Effector memory CD8-positive, alpha-beta T cell (primary cell): ENCODE measurements at regions not wholly inside any gene's neighbourhood (a gene's known extent, or its start where the extent isn't known, plus 50 kb on each side); places are given as distances from the start of the nearest gene placed in this dataset.

ENCODE experiments used
- ATAC-seq: fragments of 150-1000 bp; cut with Tn5 transposase; replicated peaks from 2 replicates; pipeline ENCODE4 v1.10.0; 2021; ENCODE audit warnings: mild to moderate bottlenecking, moderate library complexity
- DNase-seq, 3 experiments: peaks; one replicate each; pipeline ENCODE4 v3.0.0; 2021
- H3K27ac Mint-ChIP-seq, 2 donors: one replicate each; pipeline ENCODE4 v1.8.0; 2022; ENCODE audit warnings: mild to moderate bottlenecking in 2 of 2, mixed read lengths in 2 of 2, moderate library complexity in 2 of 2
- H3K27me3 Mint-ChIP-seq, 2 donors: one replicate each; pipeline ENCODE4 v1.8.0; 2022; ENCODE audit warnings: mixed read lengths in 2 of 2
- H3K36me3 Mint-ChIP-seq: one replicate; pipeline ENCODE4 v1.8.0; 2022; ENCODE audit warnings: mild to moderate bottlenecking, moderate library complexity, mixed read lengths; ENCODE audit not compliant: insufficient read depth
- H3K4me1 Mint-ChIP-seq, 2 donors: one replicate each; pipeline ENCODE4 v1.8.0; 2022; ENCODE audit warnings: low read depth in 2 of 2, mixed read lengths in 2 of 2
- H3K4me3 Mint-ChIP-seq, 2 donors: one replicate each; pipeline ENCODE4 v1.8.0; 2022; ENCODE audit warnings: mild to moderate bottlenecking in 2 of 2, mixed read lengths in 2 of 2, moderate library complexity in 2 of 2
- H3K9me3 Mint-ChIP-seq, 2 donors: one replicate each; pipeline ENCODE4 v1.8.0; 2022; ENCODE audit warnings: mixed read lengths in 2 of 2

DNA sequence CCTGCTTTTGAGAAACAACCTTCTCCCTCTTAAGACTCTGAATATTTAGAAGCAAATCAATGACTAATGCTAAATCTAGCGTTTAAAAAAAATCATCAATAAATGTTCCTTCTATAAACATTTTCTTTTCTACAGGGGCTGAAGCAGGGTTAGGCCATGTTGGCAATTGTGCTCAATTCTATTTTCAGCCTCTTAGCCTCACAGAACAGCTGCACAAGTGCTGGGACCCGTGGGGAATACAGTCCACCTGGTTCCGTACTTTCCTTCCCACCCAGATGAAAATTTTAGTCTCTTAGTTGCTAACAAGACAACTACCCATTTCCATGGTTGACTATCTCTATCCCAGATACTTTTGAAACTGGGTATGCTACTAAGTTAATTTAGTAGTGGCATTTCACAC lies 138.6 kb downstream of the RPS12 start:
- no peak for DNase-seq
- H3K4me1 Mint-ChIP-seq = no peaks in the 10 kb centered on the region

DNA sequence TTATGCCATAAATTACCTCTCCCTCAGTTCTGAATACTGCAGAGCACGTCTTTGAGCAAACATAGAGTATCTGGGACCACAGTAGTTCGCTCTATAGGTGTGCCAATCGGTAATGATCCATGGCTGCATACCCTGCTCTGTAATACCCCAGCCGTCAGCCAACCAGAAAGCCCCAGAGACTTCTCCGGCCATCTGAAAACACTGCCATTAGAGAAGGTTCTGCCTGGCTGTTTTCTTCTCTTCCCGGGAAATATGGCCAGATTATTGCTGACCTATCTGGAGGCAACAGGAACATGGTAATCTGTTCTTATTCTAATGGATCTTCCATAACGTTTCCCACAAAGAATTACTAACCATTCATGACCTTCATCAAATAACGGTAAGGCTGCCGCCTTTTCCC lies 139.9 kb downstream of the RPS12 start:
- Mint-ChIP-seq H3K27ac (no peak overlapping the region), H3K36me3 (no peaks in the 10 kb centered on the region), H3K4me3 (no peak overlapping the region), H3K27me3 (peaks cover 26 to 28% of the 10 kb centered on the region in 2 donors), H3K4me1 (no peaks in the 10 kb centered on the region), H3K9me3 (no peaks in the 10 kb centered on the region)
- DNase-seq = no peak
- no peak for ATAC-seq

More for the DNA sequence above, 138.6 kb downstream of the RPS12 start:
- no peak overlapping the region for H3K27ac Mint-ChIP-seq
- H3K9me3 Mint-ChIP-seq = no peaks in the 10 kb centered on the region
- H3K36me3 Mint-ChIP-seq = no peaks in the 10 kb centered on the region
- peaks cover 26 to 27% of the 10 kb centered on the region in 2 donors for H3K27me3 Mint-ChIP-seq
- ATAC-seq = no peak
- H3K4me3 Mint-ChIP-seq = no peak overlapping the region

DNA sequence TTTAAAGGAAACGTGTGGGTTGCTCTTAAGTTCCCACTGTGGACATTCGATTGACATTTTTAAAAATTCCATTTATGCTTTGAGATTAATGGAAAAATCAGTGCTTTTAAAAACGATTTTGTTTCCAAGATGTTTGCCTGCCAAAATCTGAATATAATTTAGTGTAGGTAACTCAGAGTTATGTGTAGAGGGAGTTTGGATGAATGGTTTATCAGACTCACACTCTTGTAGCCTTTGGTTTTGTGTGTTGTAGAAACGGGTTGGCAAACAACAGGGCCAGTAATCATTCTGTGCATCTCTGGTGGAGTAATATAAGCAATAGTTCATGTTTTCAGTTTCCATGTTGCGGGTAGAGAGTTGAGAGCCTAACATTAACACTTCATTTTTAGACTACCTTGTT lies 140.6 kb downstream of the RPS12 start:
- Mint-ChIP-seq H3K4me1 (no peaks in the 10 kb centered on the region), H3K36me3 (no peaks in the 10 kb centered on the region), H3K9me3 (no peaks in the 10 kb centered on the region), H3K4me3 (no peak overlapping the region), H3K27ac (no peak overlapping the region), H3K27me3 (peaks cover 26 to 27% of the 10 kb centered on the region in 2 donors)
- DNase-seq = no peak
- ATAC-seq = no peak

DNA sequence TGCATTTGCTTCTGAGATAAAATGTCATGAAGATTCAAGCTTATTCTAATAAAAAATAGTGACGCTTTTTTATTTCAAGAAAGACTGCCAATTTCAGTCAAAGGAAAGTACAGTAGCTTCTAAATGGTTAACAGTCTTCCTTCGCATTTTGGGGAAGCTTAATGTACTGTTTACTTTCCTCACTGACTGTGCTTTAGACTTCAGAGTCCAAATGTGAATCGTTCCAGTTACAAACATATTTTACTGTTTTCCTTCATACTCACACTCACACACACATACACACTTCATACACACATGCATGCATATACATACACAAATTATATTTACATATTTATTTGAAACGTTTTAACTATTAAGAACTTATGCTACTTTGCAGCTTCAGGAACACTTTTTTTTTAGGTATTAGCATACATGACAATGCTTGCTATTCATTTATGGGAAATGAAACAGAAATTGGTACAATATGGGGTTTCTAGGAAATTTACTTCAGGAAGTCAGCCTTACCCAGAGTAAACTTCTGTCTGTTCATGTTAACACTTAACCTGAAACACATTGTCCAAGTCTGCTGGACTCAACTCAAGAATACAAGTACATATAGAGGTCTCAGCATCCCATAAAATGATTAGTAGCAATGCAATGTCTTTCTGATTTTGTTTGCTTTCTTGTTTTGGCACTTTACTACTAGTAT lies 145.4 kb downstream of the RPS12 start:
- H3K27me3 Mint-ChIP-seq = peaks cover 41 to 42% of the 10 kb centered on the region in 2 donors
- no peaks in the 10 kb centered on the region for H3K9me3 Mint-ChIP-seq
- no peak for DNase-seq
- H3K36me3 Mint-ChIP-seq = no peaks in the 10 kb centered on the region
- no peak overlapping the region for H3K27ac Mint-ChIP-seq
- no peak overlapping the region for H3K4me3 Mint-ChIP-seq
- no peak for ATAC-seq
- H3K4me1 Mint-ChIP-seq = no peaks in the 10 kb centered on the region

DNA sequence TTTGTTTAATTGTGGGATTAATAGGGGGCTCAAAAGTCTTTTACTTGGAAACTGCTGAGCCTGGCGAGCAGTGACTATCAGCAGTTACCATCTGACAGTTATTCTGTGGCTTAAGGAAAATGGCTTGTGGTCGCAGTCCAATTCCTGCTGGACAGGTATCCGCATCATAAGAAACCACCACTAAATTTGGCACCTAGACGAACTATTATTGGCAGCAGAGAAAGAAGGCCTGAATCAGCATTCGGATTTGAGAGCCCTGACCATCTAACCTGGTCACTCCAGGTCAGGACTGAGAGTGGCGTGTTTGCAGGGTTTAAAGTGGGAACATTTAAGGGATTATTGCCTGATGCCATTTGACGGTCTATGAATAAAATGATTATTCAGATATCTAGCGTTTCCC lies 146.4 kb downstream of the RPS12 start:
- no peak overlapping the region for H3K4me3 Mint-ChIP-seq
- H3K9me3 Mint-ChIP-seq = no peaks in the 10 kb centered on the region
- no peaks in the 10 kb centered on the region for H3K4me1 Mint-ChIP-seq
- DNase-seq (no peak), ATAC-seq (no peak)
- no peak overlapping the region for H3K27ac Mint-ChIP-seq
- no peaks in the 10 kb centered on the region for H3K36me3 Mint-ChIP-seq
- H3K27me3 Mint-ChIP-seq = peaks cover 39 to 41% of the 10 kb centered on the region in 2 donors

DNA sequence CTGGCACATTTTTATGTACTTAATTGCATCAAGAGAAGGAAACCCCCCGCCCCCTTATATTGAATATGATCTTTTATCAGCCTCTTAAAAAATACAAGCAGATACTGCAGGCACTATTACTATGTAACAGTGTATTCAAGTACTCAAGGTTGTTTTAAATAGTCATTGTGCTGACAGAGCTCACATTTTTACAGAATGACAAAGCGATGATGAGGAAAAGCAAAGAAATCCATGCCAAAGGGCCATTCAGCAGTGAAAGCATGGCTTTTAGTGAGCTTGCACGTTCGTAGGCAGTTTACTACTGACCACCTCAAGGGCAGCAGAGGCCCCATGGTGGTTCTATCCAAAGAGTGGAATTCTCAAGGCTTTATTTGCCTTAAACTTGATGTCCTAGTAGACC lies 146.8 kb downstream of the RPS12 start:
- H3K27me3 Mint-ChIP-seq = peaks cover 39 to 41% of the 10 kb centered on the region in 2 donors
- DNase-seq (no peak), ATAC-seq (no peak)
- no peak overlapping the region for H3K4me3 Mint-ChIP-seq
- no peaks in the 10 kb centered on the region for H3K9me3 Mint-ChIP-seq
- no peaks in the 10 kb centered on the region for H3K4me1 Mint-ChIP-seq
- no peak overlapping the region for H3K27ac Mint-ChIP-seq
- no peaks in the 10 kb centered on the region for H3K36me3 Mint-ChIP-seq

DNA sequence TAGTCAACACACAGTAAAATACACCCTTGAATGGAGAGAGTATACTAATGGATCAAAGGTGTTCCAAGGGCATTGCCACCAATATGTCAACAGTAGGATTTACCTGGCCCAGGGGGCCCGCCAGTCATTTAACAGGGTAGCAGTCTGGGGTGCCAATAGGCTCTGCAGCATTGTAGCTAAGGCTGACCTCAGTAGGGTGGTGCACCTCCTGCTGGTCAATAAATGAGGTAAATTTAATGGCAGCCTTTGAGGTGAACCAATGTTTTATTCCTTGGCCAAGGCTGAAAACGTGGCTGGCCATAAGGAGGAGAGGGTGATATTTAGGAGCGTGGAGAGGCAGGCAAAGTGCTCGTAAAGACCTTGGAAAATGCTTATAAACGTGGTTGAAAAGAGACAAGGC lies 147.2 kb downstream of the RPS12 start:
- Mint-ChIP-seq H3K27ac (no peak overlapping the region), H3K4me3 (no peak overlapping the region), H3K36me3 (no peaks in the 10 kb centered on the region), H3K9me3 (no peaks in the 10 kb centered on the region), H3K27me3 (peaks cover 36 to 41% of the 10 kb centered on the region in 2 donors), H3K4me1 (no peaks in the 10 kb centered on the region)
- no peak for ATAC-seq
- no peak for DNase-seq

DNA sequence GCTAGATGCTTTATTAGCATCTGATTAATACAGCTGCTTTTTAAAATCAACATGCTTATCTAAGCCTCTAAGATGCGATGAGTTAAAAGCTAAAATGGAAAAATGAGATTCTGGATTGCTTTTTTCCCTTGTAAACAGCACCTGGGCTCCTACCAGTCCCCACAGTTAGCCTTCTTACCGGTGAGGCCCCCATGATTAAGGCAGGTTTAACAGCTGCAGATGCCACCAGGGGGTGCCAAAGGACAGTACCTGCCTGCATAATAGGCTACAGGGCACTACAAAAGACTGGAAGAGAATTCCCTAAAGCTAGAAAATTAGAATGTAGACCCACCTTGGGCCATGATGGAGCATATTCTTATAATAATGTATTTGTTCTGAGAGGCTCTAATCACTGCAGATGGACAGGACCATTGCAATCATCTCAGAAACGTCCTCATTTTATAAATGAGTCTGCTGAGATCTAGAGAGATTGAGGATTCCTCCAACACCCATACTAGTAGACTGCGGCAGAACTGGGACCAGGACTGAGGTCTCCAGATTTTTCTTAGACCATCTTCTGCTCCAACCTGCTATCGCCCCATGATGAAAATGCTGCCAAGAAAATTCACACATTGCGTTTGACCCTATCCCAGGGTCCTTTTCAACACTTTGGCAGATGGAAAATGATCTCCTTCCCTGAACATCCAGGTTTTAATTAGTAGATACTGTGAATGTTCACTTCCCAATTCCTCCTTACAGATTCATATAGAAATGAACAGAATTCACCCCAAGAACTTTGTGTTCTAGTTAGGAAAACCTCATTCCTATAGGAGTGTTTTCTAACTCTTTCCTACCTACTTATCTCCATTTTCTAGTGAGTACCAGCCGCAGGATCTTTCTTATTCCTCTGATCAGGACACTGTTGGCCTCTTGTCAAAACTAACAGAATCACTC lies 148.8 kb downstream of the RPS12 start:
- Mint-ChIP-seq H3K36me3 (no peaks in the 10 kb centered on the region), H3K27me3 (peaks cover 25 to 32% of the 10 kb centered on the region in 2 donors), H3K9me3 (no peaks in the 10 kb centered on the region), H3K4me3 (no peak overlapping the region), H3K4me1 (no peaks in the 10 kb centered on the region), H3K27ac (no peak overlapping the region)
- peak; percentile 14 to 39 (median 21) for DNase-seq
- peak; percentile 57 for ATAC-seq

DNA sequence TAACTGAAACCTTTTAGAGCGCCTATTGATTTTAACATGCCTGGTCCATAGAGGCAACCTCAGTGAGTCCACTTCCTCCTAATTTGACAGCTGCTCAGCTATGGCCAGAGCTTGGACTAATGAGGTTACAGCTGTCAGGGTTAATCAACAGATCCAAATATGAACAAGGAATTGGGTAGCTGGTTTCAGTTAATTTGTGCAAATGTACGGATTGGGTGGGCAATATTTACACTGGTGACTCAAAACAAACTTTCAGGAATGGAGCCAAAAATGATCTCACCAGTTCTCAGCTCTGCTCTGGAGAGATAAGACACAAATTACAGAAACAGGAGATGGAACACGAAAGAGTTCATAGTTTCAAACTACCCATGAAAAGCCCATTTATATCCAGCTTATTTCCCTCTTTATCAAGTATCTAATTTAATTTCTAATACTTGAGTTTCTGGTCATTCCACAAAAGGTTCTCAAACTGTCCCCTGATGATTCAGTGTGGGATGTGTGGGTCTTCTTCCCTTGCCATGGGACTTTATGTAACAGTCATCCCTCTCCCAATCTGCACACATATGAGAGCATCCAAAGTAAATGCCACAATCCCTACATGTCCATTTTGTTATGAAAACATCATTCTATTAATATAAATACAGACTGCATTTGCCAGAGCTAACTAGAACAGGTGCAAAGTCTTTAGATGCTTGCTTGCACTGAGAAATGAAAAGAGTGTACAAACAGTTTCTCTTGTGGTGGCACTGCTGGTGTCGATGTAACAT lies 149.9 kb downstream of the RPS12 start:
- Mint-ChIP-seq H3K27me3 (peaks cover 25 to 34% of the 10 kb centered on the region in 2 donors), H3K4me1 (no peaks in the 10 kb centered on the region), H3K4me3 (no peak overlapping the region), H3K9me3 (no peaks in the 10 kb centered on the region), H3K36me3 (no peaks in the 10 kb centered on the region), H3K27ac (no peak overlapping the region)
- no peak for DNase-seq
- no peak for ATAC-seq

DNA sequence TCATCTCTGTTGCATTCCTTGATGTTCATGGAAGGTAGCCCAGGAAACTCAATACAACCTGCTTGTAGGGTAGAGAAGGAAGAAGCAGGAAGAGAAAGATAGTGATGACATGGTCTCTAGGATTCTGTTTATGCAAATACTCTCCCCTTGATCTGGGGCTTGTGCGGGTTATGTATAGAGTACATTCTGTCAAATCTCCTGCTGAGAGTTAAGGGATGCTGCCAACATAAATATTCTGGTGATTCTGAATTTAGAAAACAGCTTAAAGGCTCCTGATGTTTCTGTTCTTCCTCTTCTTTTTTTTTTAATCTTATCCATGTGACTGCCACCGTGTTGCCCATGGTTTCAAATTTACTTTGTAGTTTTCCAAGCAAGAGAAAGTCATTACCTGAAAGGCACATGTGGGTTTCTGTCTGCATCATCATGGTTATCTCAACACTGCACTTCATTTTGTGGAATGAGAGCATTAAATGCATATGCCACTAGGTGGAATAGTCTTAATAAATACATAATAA lies 150.6 kb downstream of the RPS12 start:
- no peaks in the 10 kb centered on the region for H3K36me3 Mint-ChIP-seq
- DNase-seq (no peak), ATAC-seq (no peak)
- no peak overlapping the region for H3K4me3 Mint-ChIP-seq
- H3K27ac Mint-ChIP-seq = no peak overlapping the region
- no peaks in the 10 kb centered on the region for H3K4me1 Mint-ChIP-seq
- H3K27me3 Mint-ChIP-seq = peaks cover 25 to 35% of the 10 kb centered on the region in 2 donors
- no peaks in the 10 kb centered on the region for H3K9me3 Mint-ChIP-seq

DNA sequence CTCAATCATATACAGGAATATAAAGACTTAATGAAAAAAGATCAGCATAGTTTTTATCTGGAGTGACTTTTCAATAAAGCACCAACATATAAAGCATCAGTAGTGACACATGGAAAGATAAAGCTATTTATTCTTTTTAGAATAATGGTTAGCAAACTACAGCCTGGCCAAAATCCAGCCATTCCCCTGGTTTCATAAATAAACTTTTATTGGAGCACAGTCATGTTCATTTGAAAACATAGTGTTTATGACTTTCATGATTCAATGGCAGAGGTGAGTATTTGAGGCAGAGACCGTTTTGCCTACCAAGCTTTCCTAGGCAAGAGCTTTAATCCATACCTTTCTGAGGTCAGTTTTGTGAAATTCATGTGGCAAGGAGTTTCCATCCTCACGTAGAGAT lies 153.5 kb downstream of the RPS12 start:
- H3K27me3 Mint-ChIP-seq = peaks cover 18 to 31% of the 10 kb centered on the region in 2 donors
- no peak for DNase-seq
- H3K4me1 Mint-ChIP-seq = no peaks in the 10 kb centered on the region
- H3K4me3 Mint-ChIP-seq = no peak overlapping the region
- no peaks in the 10 kb centered on the region for H3K36me3 Mint-ChIP-seq
- no peaks in the 10 kb centered on the region for H3K9me3 Mint-ChIP-seq
- ATAC-seq = no peak
- no peak overlapping the region for H3K27ac Mint-ChIP-seq

DNA sequence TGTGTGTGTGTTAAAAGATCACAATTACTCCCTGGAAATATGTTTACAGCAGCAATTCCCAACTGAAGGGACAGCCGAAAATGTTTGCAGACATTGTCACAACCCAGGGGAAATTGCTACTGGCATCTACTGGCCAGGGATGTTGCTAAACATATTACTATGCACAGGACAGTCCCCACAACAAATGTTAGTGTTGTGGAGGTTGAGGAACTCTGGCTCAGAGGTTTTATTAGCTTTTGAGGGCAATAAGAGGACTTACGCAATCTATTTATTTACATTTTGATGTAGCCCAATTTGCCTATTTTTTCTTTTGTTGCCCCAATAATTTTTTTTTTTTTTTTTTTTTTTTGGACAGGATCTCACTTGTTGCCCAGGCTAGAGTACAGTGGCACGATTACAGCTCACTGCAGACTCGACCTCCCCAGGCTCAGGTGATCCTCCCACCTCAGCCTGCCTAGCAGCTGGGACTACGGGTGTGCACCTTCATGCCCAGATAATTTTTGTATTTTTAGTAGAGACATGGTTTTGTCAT lies 154.1 kb downstream of the RPS12 start:
- Mint-ChIP-seq H3K4me3 (no peak overlapping the region), H3K27me3 (peaks cover 15 to 25% of the 10 kb centered on the region in 2 donors), H3K36me3 (no peaks in the 10 kb centered on the region), H3K9me3 (no peaks in the 10 kb centered on the region), H3K4me1 (no peaks in the 10 kb centered on the region), H3K27ac (no peak overlapping the region)
- no peak for DNase-seq
- no peak for ATAC-seq

DNA sequence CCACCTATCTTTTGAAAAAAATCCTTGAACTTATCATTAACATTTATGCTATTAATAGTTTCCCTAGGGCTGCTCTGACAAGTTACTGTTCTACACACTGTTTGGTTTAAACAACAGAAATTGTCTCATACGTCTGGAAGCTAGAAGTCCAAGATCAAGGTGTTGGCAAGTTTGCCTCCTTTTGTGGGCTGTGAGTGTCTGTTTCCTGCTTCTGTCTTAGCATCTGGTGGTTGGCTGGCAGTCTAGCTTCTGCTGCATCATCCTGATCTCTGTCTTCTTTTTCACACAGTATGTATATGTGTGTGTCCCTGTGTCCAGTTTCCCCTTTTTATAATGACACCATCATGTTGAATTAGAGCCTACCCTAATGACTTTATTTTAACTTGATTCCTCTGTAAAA lies 154.8 kb downstream of the RPS12 start:
- Mint-ChIP-seq H3K4me3 (no peak overlapping the region), H3K9me3 (no peaks in the 10 kb centered on the region), H3K27ac (no peak overlapping the region), H3K36me3 (no peaks in the 10 kb centered on the region), H3K4me1 (no peaks in the 10 kb centered on the region), H3K27me3 (peaks cover 13 to 25% of the 10 kb centered on the region in 2 donors)
- ATAC-seq (no peak), DNase-seq (no peak)
